ENCODE measurements at regions not wholly inside any gene's neighbourhood (a gene's known extent, or its start where the extent isn't known, plus 50 kb on each side); places are given as distances from the start of the nearest gene placed in this dataset.

DNA sequence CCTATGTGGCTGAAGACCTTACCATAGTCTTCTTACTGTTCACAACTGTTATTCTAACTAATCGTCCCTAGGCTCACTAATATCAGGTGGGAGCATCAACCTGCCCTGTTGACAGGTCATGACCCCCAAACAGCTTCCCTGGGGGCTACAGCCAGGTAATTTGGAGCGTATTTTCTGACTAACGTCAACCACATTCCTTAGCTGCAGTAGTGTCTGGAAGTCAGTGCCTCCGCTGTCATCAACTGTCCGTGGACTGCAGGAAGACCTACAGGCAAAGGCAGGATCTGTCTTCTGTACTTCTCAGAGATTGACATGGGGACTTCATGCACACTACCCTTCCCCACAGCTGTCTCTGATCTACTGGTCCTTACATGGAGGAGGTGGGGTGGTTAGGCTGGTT is 456.9 kb downstream of the BCL11A start:
- TF ChIP-seq, protein P1, sequence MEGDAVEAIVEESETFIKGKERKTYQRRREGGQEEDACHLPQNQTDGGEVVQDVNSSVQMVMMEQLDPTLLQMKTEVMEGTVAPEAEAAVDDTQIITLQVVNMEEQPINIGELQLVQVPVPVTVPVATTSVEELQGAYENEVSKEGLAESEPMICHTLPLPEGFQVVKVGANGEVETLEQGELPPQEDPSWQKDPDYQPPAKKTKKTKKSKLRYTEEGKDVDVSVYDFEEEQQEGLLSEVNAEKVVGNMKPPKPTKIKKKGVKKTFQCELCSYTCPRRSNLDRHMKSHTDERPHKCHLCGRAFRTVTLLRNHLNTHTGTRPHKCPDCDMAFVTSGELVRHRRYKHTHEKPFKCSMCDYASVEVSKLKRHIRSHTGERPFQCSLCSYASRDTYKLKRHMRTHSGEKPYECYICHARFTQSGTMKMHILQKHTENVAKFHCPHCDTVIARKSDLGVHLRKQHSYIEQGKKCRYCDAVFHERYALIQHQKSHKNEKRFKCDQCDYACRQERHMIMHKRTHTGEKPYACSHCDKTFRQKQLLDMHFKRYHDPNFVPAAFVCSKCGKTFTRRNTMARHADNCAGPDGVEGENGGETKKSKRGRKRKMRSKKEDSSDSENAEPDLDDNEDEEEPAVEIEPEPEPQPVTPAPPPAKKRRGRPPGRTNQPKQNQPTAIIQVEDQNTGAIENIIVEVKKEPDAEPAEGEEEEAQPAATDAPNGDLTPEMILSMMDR (IDR thresholded peaks at IDR 0.05; ENCODE audit: borderline replicate concordance, extremely low read depth, low read length, poor library complexity, severe bottlenecking), result no peak
- TF ChIP-seq EZH2 (IDR thresholded peaks at IDR 0.05; ENCODE audit: borderline replicate concordance, low read depth, low read length, severe bottlenecking), result no peak
